Fibroblast of lung (primary cell): ENCODE measurements at regions not wholly inside any gene's neighbourhood (a gene's known extent, or its start where the extent isn't known, plus 50 kb on each side); places are given as distances from the start of the nearest gene placed in this dataset.

Experiments used
- EZH2 ChIP-seq: IDR thresholded peaks from 2 replicates; pipeline ENCODE4 v1.5.1; 2012; ENCODE audit warnings: low read length, control low read depth, mild to moderate bottlenecking; ENCODE audit errors: missing control alignments
- TF ChIP-seq, protein P1 (sequence below), 2 donors: IDR thresholded peaks in 1 of 2; conservative IDR thresholded peaks in 1 of 2; 1 replicate in 1 of 2; 2 replicates in 1 of 2; pipeline ENCODE4 v1.5.1; 2011 to 2012; ENCODE audit warnings: low read length in 2 of 2, control low read depth in 1 of 2, inconsistent platforms in 1 of 2, low read depth in 1 of 2, mild to moderate bottlenecking in 1 of 2

DNA sequence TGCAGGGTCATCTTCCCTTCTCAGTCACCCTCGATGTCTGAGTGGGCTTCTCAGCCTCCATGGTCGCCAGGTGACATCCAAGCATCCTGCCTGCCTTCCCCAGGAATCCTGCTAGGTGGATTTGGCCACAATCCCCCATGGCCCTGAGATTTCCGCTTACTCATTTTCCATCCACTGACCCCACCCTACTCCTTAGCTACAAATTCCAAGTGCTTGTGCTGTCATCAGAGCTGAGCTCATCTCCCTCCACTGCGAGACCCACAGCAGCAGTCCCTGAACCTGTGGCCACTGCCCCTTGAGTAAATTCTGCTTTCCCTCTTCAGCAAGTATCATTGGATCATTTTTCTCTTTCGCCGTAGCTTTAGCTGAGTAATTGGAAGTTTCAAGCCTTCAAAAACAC is 90.5 kb upstream of the ANKRD10 start:
- TF ChIP-seq, protein P1, sequence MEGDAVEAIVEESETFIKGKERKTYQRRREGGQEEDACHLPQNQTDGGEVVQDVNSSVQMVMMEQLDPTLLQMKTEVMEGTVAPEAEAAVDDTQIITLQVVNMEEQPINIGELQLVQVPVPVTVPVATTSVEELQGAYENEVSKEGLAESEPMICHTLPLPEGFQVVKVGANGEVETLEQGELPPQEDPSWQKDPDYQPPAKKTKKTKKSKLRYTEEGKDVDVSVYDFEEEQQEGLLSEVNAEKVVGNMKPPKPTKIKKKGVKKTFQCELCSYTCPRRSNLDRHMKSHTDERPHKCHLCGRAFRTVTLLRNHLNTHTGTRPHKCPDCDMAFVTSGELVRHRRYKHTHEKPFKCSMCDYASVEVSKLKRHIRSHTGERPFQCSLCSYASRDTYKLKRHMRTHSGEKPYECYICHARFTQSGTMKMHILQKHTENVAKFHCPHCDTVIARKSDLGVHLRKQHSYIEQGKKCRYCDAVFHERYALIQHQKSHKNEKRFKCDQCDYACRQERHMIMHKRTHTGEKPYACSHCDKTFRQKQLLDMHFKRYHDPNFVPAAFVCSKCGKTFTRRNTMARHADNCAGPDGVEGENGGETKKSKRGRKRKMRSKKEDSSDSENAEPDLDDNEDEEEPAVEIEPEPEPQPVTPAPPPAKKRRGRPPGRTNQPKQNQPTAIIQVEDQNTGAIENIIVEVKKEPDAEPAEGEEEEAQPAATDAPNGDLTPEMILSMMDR (conservative IDR thresholded peaks at IDR 0.05 in 1 of 2, IDR thresholded peaks at IDR 0.05 in 1 of 2; ENCODE audit: low read depth in 1 of 2, low read length in 2 of 2) = no peak
- no peak for TF ChIP-seq EZH2
